GM23338 (cell line): ENCODE measurements at regions not wholly inside any gene's neighbourhood (a gene's known extent, or its start where the extent isn't known, plus 50 kb on each side); places are given as distances from the start of the nearest gene placed in this dataset.

Experiments used
- ATAC-seq: fragments of 200-7000 bp; cut with Tn5 transposase; 3 replicates; pipeline ENCODE4 v1.9.1; 2020
- DNase-seq: peaks from one replicate; pipeline ENCODE4 v3.0.0-alpha.2; 2015; ENCODE audit warnings: low spot score
- H2AFZ ChIP-seq: fragments of 200-600 bp; sonication (generic); 2 replicates; pipeline ENCODE4 v1.8.0; 2016; ENCODE audit warnings: antibody characterized with exemption, mild to moderate bottlenecking, moderate library complexity
- H3F3A ChIP-seq: fragments of 200-600 bp; sonication (generic); replicated peaks from 2 replicates; pipeline ENCODE4 v1.8.0; 2017; ENCODE audit warnings: antibody characterized with exemption, mixed run types, low read depth
- H3K27ac ChIP-seq: fragments of 200-600 bp; sonication (generic); 2 replicates; pipeline ENCODE4 v1.6.1; 2016; ENCODE audit warnings: low read depth
- H3K27me3 ChIP-seq: fragments of 200-600 bp; sonication (generic); 2 replicates; pipeline ENCODE4 v1.8.0; 2016; ENCODE audit warnings: mild to moderate bottlenecking, mixed run types, moderate library complexity; ENCODE audit not compliant: insufficient read depth
- H3K36me3 ChIP-seq: fragments of 200-600 bp; sonication (generic); 2 replicates; pipeline ENCODE4 v1.8.0; 2016; ENCODE audit warnings: mild to moderate bottlenecking; ENCODE audit not compliant: insufficient read depth
- H3K4me1 ChIP-seq: fragments of 200-600 bp; sonication (generic); 2 replicates; pipeline ENCODE4 v1.8.0; 2016; ENCODE audit warnings: mild to moderate bottlenecking, moderate library complexity; ENCODE audit not compliant: insufficient read depth
- H3K4me2 ChIP-seq: fragments of 200-600 bp; sonication (generic); 2 replicates; pipeline ENCODE4 v1.7.1; 2017; ENCODE audit warnings: mixed run types
- H3K4me3 ChIP-seq: fragments of 200-600 bp; sonication (generic); 2 replicates; pipeline ENCODE4 v1.6.1; 2016; ENCODE audit warnings: mixed run types
- H3K79me2 ChIP-seq: fragments of 200-600 bp; sonication (generic); replicated peaks from 2 replicates; pipeline ENCODE4 v1.8.0; 2017; ENCODE audit warnings: mild to moderate bottlenecking; ENCODE audit not compliant: insufficient read depth
- H3K9me2 ChIP-seq: fragments of 200-600 bp; sonication (generic); 2 replicates; pipeline ENCODE4 v1.8.0; 2017; ENCODE audit not compliant: insufficient read depth
- H4K20me1 ChIP-seq: fragments of 200-600 bp; sonication (generic); replicated peaks from 2 replicates; pipeline ENCODE4 v1.8.0; 2017; ENCODE audit warnings: mild to moderate bottlenecking; ENCODE audit not compliant: insufficient read depth
- H3K27ac Mint-ChIP-seq: 2 replicates; pipeline ENCODE4 v1.8.0; 2020; ENCODE audit warnings: inconsistent platforms, mild to moderate bottlenecking, moderate library complexity, mixed read lengths
- H3K27me3 Mint-ChIP-seq: 3 replicates; pipeline ENCODE4 v1.8.0; 2022; ENCODE audit warnings: low read depth, mild to moderate bottlenecking, moderate library complexity, mixed read lengths, inconsistent platforms; ENCODE audit not compliant: insufficient read depth, poor library complexity
- H3K36me3 Mint-ChIP-seq: 3 replicates; pipeline ENCODE4 v1.8.0; 2021; ENCODE audit warnings: low read depth, mild to moderate bottlenecking, inconsistent platforms, moderate library complexity, mixed read lengths
- H3K4me1 Mint-ChIP-seq: 3 replicates; pipeline ENCODE4 v1.8.0; 2020; ENCODE audit warnings: mild to moderate bottlenecking, inconsistent platforms, mixed read lengths
- H3K4me3 Mint-ChIP-seq: 3 replicates; pipeline ENCODE4 v1.8.0; 2021; ENCODE audit warnings: moderate library complexity, mild to moderate bottlenecking, inconsistent platforms, mixed read lengths
- H3K9me3 Mint-ChIP-seq: 3 replicates; pipeline ENCODE4 v1.8.0; 2020; ENCODE audit warnings: moderate library complexity, mild to moderate bottlenecking, inconsistent platforms, mixed read lengths
- CREB1 ChIP-seq: fragments of 250-450 bp; sonication (Bioruptor Pico); IDR thresholded peaks from 2 replicates; pipeline ENCODE4 v1.5.0; 2020; ENCODE audit warnings: low read depth, mild to moderate bottlenecking, moderate library complexity
- ETS1 ChIP-seq: IDR thresholded peaks from 2 replicates; pipeline ENCODE4 v1.6.1; 2016; ENCODE audit warnings: antibody characterized with exemption
- EZH2phosphoT487 ChIP-seq: fragments of 200-600 bp; sonication (generic); IDR thresholded peaks from one replicate; pipeline ENCODE4 v1.8.1; 2018; ENCODE audit warnings: antibody characterized with exemption; ENCODE audit not compliant: unreplicated experiment
- JUNB ChIP-seq: IDR thresholded peaks from one replicate; pipeline ENCODE4 v1.6.1; 2016; ENCODE audit warnings: antibody characterized with exemption; ENCODE audit not compliant: unreplicated experiment
- NANOG ChIP-seq: IDR thresholded peaks from 2 replicates; pipeline ENCODE4 v1.6.1; 2016; ENCODE audit warnings: antibody characterized with exemption, borderline replicate concordance
- POLR2AphosphoS5 ChIP-seq: IDR thresholded peaks from 2 replicates; pipeline ENCODE4 v1.6.1; 2016; ENCODE audit warnings: antibody characterized with exemption, low read depth
- STAT1 ChIP-seq: IDR thresholded peaks from one replicate; pipeline ENCODE4 v1.6.1; 2016; ENCODE audit warnings: antibody characterized with exemption; ENCODE audit not compliant: unreplicated experiment
- ZNF114 ChIP-seq: fragments of 250-450 bp; sonication (Bioruptor Pico); IDR thresholded peaks from 2 replicates; pipeline ENCODE4 v1.5.0; 2020; ENCODE audit warnings: mild to moderate bottlenecking, moderate library complexity
- ZNF331 ChIP-seq: fragments of 250-450 bp; sonication (Bioruptor Pico); IDR thresholded peaks from 2 replicates; pipeline ENCODE4 v1.5.0; 2020; ENCODE audit warnings: low read depth, mild to moderate bottlenecking, moderate library complexity
- TF ChIP-seq, protein P1 (sequence below): IDR thresholded peaks from one replicate; pipeline ENCODE4 v1.6.1; 2018; ENCODE audit warnings: antibody characterized with exemption; ENCODE audit not compliant: unreplicated experiment

- Mint-ChIP-seq H3K9me3 (no peaks in the 10 kb centered on the region), H3K4me3 (no peak overlapping the region), H3K36me3 (no peaks in the 10 kb centered on the region), H3K27me3 (peaks cover 5% of the 10 kb centered on the region), H3K27ac (no peak overlapping the region), H3K4me1 (peaks cover 3% of the 10 kb centered on the region; the same call in 1 of the 3 replicates)
- H3K9me2 ChIP-seq: no peaks in the 10 kb centered on the region
- no peaks in the 10 kb centered on the region for H3K79me2 ChIP-seq
- H4K20me1 ChIP-seq: no peaks in the 10 kb centered on the region
- no peak overlapping the region for H2AFZ ChIP-seq
- no peaks in the 10 kb centered on the region for H3K4me1 ChIP-seq
- no peak overlapping the region for H3K27ac ChIP-seq
- no peak for DNase-seq
- TF ChIP-seq ETS1 (no peak), NANOG (no peak), ZNF114 (CRISPR knock-in tag) (no peak), ZNF331 (CRISPR knock-in tag) (no peak), EZH2phosphoT487 (no peak), CREB1 (no peak)
- TF ChIP-seq, protein P1, sequence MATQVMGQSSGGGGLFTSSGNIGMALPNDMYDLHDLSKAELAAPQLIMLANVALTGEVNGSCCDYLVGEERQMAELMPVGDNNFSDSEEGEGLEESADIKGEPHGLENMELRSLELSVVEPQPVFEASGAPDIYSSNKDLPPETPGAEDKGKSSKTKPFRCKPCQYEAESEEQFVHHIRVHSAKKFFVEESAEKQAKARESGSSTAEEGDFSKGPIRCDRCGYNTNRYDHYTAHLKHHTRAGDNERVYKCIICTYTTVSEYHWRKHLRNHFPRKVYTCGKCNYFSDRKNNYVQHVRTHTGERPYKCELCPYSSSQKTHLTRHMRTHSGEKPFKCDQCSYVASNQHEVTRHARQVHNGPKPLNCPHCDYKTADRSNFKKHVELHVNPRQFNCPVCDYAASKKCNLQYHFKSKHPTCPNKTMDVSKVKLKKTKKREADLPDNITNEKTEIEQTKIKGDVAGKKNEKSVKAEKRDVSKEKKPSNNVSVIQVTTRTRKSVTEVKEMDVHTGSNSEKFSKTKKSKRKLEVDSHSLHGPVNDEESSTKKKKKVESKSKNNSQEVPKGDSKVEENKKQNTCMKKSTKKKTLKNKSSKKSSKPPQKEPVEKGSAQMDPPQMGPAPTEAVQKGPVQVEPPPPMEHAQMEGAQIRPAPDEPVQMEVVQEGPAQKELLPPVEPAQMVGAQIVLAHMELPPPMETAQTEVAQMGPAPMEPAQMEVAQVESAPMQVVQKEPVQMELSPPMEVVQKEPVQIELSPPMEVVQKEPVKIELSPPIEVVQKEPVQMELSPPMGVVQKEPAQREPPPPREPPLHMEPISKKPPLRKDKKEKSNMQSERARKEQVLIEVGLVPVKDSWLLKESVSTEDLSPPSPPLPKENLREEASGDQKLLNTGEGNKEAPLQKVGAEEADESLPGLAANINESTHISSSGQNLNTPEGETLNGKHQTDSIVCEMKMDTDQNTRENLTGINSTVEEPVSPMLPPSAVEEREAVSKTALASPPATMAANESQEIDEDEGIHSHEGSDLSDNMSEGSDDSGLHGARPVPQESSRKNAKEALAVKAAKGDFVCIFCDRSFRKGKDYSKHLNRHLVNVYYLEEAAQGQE: no peak
- no peak overlapping the region for H3K4me2 ChIP-seq
- no peaks in the 10 kb centered on the region for H3K27me3 ChIP-seq
- H3K4me3 ChIP-seq: no peak overlapping the region
- ATAC-seq: no peak
- H3K36me3 ChIP-seq: no peaks in the 10 kb centered on the region
- H3F3A ChIP-seq: no peaks in the 10 kb centered on the region
Measured at GRCh38 chr2:236702657-236703372, 133.2 kb downstream of the ACKR3 start.

DNA sequence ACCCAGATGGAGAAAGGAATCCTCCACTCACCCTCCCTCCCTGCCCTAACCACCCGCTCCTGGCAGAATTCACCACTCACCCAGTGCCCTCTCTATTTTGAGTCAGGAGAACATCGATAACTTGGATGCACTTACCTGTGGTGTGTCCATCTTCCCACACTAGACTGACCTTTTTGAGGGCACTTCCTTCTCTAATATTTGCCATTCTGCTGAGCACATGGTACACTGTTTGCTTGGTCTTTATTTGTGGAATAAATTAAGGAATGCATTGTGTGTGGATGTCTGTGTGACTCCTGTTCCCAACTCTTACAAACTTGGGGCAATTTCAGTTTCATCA, 133.7 kb downstream of the ACKR3 start:
- Histone ChIP-seq H3K36me3 (no peaks in the 10 kb centered on the region), H3K27me3 (no peaks in the 10 kb centered on the region), H3K4me3 (no peak overlapping the region), H2AFZ (no peak overlapping the region), H3K79me2 (no peaks in the 10 kb centered on the region), H3K27ac (no peak overlapping the region), H3K4me1 (no peaks in the 10 kb centered on the region), H4K20me1 (no peaks in the 10 kb centered on the region), H3K4me2 (no peak overlapping the region), H3F3A (no peaks in the 10 kb centered on the region), H3K9me2 (no peaks in the 10 kb centered on the region)
- ATAC-seq: no peak
- H3K36me3 Mint-ChIP-seq: no peaks in the 10 kb centered on the region
- peaks cover 5% of the 10 kb centered on the region for H3K27me3 Mint-ChIP-seq
- no peak for DNase-seq
- H3K4me1 Mint-ChIP-seq: peaks cover 3% of the 10 kb centered on the region; the same call in 1 of the 3 replicates
- H3K4me3 Mint-ChIP-seq: no peak overlapping the region
- H3K9me3 Mint-ChIP-seq: no peaks in the 10 kb centered on the region
- no peak for TF ChIP-seq JUNB
- TF ChIP-seq, protein P1: no peak
- TF ChIP-seq STAT1: no peak
- TF ChIP-seq NANOG: no peak
- no peak for TF ChIP-seq POLR2AphosphoS5
- H3K27ac Mint-ChIP-seq: no peak overlapping the region
